GM23338 (cell line): ENCODE measurements at regions not wholly inside any gene's neighbourhood (a gene's known extent, or its start where the extent isn't known, plus 50 kb on each side); places are given as distances from the start of the nearest gene placed in this dataset.

Experiments
- ATAC-seq: fragments of 200-7000 bp; cut with Tn5 transposase; 3 replicates; pipeline ENCODE4 v1.9.1; 2020
- DNase-seq: peaks from one replicate; pipeline ENCODE4 v3.0.0-alpha.2; 2015; ENCODE audit warnings: low spot score
- H2AFZ ChIP-seq: fragments of 200-600 bp; sonication (generic); 2 replicates; pipeline ENCODE4 v1.8.0; 2016; ENCODE audit warnings: antibody characterized with exemption, mild to moderate bottlenecking, moderate library complexity
- H3F3A ChIP-seq: fragments of 200-600 bp; sonication (generic); replicated peaks from 2 replicates; pipeline ENCODE4 v1.8.0; 2017; ENCODE audit warnings: antibody characterized with exemption, mixed run types, low read depth
- H3K27ac ChIP-seq: fragments of 200-600 bp; sonication (generic); 2 replicates; pipeline ENCODE4 v1.6.1; 2016; ENCODE audit warnings: low read depth
- H3K27me3 ChIP-seq: fragments of 200-600 bp; sonication (generic); 2 replicates; pipeline ENCODE4 v1.8.0; 2016; ENCODE audit warnings: mild to moderate bottlenecking, mixed run types, moderate library complexity; ENCODE audit not compliant: insufficient read depth
- H3K36me3 ChIP-seq: fragments of 200-600 bp; sonication (generic); 2 replicates; pipeline ENCODE4 v1.8.0; 2016; ENCODE audit warnings: mild to moderate bottlenecking; ENCODE audit not compliant: insufficient read depth
- H3K4me1 ChIP-seq: fragments of 200-600 bp; sonication (generic); 2 replicates; pipeline ENCODE4 v1.8.0; 2016; ENCODE audit warnings: mild to moderate bottlenecking, moderate library complexity; ENCODE audit not compliant: insufficient read depth
- H3K4me2 ChIP-seq: fragments of 200-600 bp; sonication (generic); 2 replicates; pipeline ENCODE4 v1.7.1; 2017; ENCODE audit warnings: mixed run types
- H3K4me3 ChIP-seq: fragments of 200-600 bp; sonication (generic); 2 replicates; pipeline ENCODE4 v1.6.1; 2016; ENCODE audit warnings: mixed run types
- H3K79me2 ChIP-seq: fragments of 200-600 bp; sonication (generic); replicated peaks from 2 replicates; pipeline ENCODE4 v1.8.0; 2017; ENCODE audit warnings: mild to moderate bottlenecking; ENCODE audit not compliant: insufficient read depth
- H3K9me2 ChIP-seq: fragments of 200-600 bp; sonication (generic); 2 replicates; pipeline ENCODE4 v1.8.0; 2017; ENCODE audit not compliant: insufficient read depth
- H4K20me1 ChIP-seq: fragments of 200-600 bp; sonication (generic); replicated peaks from 2 replicates; pipeline ENCODE4 v1.8.0; 2017; ENCODE audit warnings: mild to moderate bottlenecking; ENCODE audit not compliant: insufficient read depth
- H3K27ac Mint-ChIP-seq: 2 replicates; pipeline ENCODE4 v1.8.0; 2020; ENCODE audit warnings: inconsistent platforms, mild to moderate bottlenecking, moderate library complexity, mixed read lengths
- H3K27me3 Mint-ChIP-seq: 3 replicates; pipeline ENCODE4 v1.8.0; 2022; ENCODE audit warnings: low read depth, mild to moderate bottlenecking, moderate library complexity, mixed read lengths, inconsistent platforms; ENCODE audit not compliant: insufficient read depth, poor library complexity
- H3K36me3 Mint-ChIP-seq: 3 replicates; pipeline ENCODE4 v1.8.0; 2021; ENCODE audit warnings: low read depth, mild to moderate bottlenecking, inconsistent platforms, moderate library complexity, mixed read lengths
- H3K4me1 Mint-ChIP-seq: 3 replicates; pipeline ENCODE4 v1.8.0; 2020; ENCODE audit warnings: mild to moderate bottlenecking, inconsistent platforms, mixed read lengths
- H3K4me3 Mint-ChIP-seq: 3 replicates; pipeline ENCODE4 v1.8.0; 2021; ENCODE audit warnings: moderate library complexity, mild to moderate bottlenecking, inconsistent platforms, mixed read lengths
- H3K9me3 Mint-ChIP-seq: 3 replicates; pipeline ENCODE4 v1.8.0; 2020; ENCODE audit warnings: moderate library complexity, mild to moderate bottlenecking, inconsistent platforms, mixed read lengths
- CREB1 ChIP-seq: fragments of 250-450 bp; sonication (Bioruptor Pico); IDR thresholded peaks from 2 replicates; pipeline ENCODE4 v1.5.0; 2020; ENCODE audit warnings: low read depth, mild to moderate bottlenecking, moderate library complexity
- JUNB ChIP-seq: IDR thresholded peaks from one replicate; pipeline ENCODE4 v1.6.1; 2016; ENCODE audit warnings: antibody characterized with exemption; ENCODE audit not compliant: unreplicated experiment
- NANOG ChIP-seq: IDR thresholded peaks from 2 replicates; pipeline ENCODE4 v1.6.1; 2016; ENCODE audit warnings: antibody characterized with exemption, borderline replicate concordance
- POLR2AphosphoS5 ChIP-seq: IDR thresholded peaks from 2 replicates; pipeline ENCODE4 v1.6.1; 2016; ENCODE audit warnings: antibody characterized with exemption, low read depth
- ZNF114 ChIP-seq: fragments of 250-450 bp; sonication (Bioruptor Pico); IDR thresholded peaks from 2 replicates; pipeline ENCODE4 v1.5.0; 2020; ENCODE audit warnings: mild to moderate bottlenecking, moderate library complexity
- TF ChIP-seq, protein P1 (sequence below): IDR thresholded peaks from one replicate; pipeline ENCODE4 v1.6.1; 2018; ENCODE audit warnings: antibody characterized with exemption; ENCODE audit not compliant: unreplicated experiment
- TF ChIP-seq, protein P2 (sequence below): fragments of 250-450 bp; sonication (Bioruptor Pico); IDR thresholded peaks from 2 replicates; pipeline ENCODE4 v1.5.0; 2020; ENCODE audit warnings: mild to moderate bottlenecking, moderate library complexity
- TF ChIP-seq, protein P3 (sequence below), 2 experiments: fragments of 200-600 bp in 1 of 2; sonication (generic) in 1 of 2; conservative IDR thresholded peaks; 2 replicates each; pipeline versions ENCODE4 v1.5.1 to v1.6.1; 2016 to 2017; ENCODE audit warnings: antibody characterized with exemption in 2 of 2, low read depth in 2 of 2, mild to moderate bottlenecking in 2 of 2, moderate library complexity in 1 of 2
- TF ChIP-seq, protein P4 (sequence below): IDR thresholded peaks from 2 replicates; pipeline ENCODE4 v1.6.1; 2016; ENCODE audit warnings: antibody characterized with exemption

- TF ChIP-seq, protein P1, sequence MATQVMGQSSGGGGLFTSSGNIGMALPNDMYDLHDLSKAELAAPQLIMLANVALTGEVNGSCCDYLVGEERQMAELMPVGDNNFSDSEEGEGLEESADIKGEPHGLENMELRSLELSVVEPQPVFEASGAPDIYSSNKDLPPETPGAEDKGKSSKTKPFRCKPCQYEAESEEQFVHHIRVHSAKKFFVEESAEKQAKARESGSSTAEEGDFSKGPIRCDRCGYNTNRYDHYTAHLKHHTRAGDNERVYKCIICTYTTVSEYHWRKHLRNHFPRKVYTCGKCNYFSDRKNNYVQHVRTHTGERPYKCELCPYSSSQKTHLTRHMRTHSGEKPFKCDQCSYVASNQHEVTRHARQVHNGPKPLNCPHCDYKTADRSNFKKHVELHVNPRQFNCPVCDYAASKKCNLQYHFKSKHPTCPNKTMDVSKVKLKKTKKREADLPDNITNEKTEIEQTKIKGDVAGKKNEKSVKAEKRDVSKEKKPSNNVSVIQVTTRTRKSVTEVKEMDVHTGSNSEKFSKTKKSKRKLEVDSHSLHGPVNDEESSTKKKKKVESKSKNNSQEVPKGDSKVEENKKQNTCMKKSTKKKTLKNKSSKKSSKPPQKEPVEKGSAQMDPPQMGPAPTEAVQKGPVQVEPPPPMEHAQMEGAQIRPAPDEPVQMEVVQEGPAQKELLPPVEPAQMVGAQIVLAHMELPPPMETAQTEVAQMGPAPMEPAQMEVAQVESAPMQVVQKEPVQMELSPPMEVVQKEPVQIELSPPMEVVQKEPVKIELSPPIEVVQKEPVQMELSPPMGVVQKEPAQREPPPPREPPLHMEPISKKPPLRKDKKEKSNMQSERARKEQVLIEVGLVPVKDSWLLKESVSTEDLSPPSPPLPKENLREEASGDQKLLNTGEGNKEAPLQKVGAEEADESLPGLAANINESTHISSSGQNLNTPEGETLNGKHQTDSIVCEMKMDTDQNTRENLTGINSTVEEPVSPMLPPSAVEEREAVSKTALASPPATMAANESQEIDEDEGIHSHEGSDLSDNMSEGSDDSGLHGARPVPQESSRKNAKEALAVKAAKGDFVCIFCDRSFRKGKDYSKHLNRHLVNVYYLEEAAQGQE: no peak
- no peak for TF ChIP-seq NANOG
Observed at GRCh38 chr18:61047794-61048193, 285.4 kb upstream of the CDH20 start (continued).

GRCh38 chr18:61057443-61057842 lies 275.8 kb upstream of the CDH20 start:
- no peaks in the 10 kb centered on the region for H3K27me3 Mint-ChIP-seq
- peaks cover 3% of the 10 kb centered on the region for H3K4me1 ChIP-seq
- H3K27me3 ChIP-seq: no peaks in the 10 kb centered on the region
- peaks cover 7% of the 10 kb centered on the region; the same call in 2 of the 3 replicates for H3K4me1 Mint-ChIP-seq
- no peak overlapping the region for H3K27ac Mint-ChIP-seq
- H4K20me1 ChIP-seq: no peaks in the 10 kb centered on the region
- H3K36me3 ChIP-seq: no peaks in the 10 kb centered on the region
- H3K79me2 ChIP-seq: no peaks in the 10 kb centered on the region
- H3K4me2 ChIP-seq: no peak overlapping the region
- no peaks in the 10 kb centered on the region for H3F3A ChIP-seq
- H2AFZ ChIP-seq: no peak overlapping the region
- H3K9me2 ChIP-seq: no peaks in the 10 kb centered on the region
- ATAC-seq (no peak), DNase-seq (no peak)
- peaks cover 2% of the 10 kb centered on the region; the same call in 1 of the 3 replicates for H3K36me3 Mint-ChIP-seq
- H3K9me3 Mint-ChIP-seq: peaks cover 4% of the 10 kb centered on the region; the same call in 2 of the 3 replicates
- H3K4me3 Mint-ChIP-seq: no peak overlapping the region
- no peak for TF ChIP-seq POLR2AphosphoS5
- TF ChIP-seq JUNB: no peak
- TF ChIP-seq, protein P1: no peak
- TF ChIP-seq ZNF114 (CRISPR knock-in tag): no peak
- TF ChIP-seq, protein P2, sequence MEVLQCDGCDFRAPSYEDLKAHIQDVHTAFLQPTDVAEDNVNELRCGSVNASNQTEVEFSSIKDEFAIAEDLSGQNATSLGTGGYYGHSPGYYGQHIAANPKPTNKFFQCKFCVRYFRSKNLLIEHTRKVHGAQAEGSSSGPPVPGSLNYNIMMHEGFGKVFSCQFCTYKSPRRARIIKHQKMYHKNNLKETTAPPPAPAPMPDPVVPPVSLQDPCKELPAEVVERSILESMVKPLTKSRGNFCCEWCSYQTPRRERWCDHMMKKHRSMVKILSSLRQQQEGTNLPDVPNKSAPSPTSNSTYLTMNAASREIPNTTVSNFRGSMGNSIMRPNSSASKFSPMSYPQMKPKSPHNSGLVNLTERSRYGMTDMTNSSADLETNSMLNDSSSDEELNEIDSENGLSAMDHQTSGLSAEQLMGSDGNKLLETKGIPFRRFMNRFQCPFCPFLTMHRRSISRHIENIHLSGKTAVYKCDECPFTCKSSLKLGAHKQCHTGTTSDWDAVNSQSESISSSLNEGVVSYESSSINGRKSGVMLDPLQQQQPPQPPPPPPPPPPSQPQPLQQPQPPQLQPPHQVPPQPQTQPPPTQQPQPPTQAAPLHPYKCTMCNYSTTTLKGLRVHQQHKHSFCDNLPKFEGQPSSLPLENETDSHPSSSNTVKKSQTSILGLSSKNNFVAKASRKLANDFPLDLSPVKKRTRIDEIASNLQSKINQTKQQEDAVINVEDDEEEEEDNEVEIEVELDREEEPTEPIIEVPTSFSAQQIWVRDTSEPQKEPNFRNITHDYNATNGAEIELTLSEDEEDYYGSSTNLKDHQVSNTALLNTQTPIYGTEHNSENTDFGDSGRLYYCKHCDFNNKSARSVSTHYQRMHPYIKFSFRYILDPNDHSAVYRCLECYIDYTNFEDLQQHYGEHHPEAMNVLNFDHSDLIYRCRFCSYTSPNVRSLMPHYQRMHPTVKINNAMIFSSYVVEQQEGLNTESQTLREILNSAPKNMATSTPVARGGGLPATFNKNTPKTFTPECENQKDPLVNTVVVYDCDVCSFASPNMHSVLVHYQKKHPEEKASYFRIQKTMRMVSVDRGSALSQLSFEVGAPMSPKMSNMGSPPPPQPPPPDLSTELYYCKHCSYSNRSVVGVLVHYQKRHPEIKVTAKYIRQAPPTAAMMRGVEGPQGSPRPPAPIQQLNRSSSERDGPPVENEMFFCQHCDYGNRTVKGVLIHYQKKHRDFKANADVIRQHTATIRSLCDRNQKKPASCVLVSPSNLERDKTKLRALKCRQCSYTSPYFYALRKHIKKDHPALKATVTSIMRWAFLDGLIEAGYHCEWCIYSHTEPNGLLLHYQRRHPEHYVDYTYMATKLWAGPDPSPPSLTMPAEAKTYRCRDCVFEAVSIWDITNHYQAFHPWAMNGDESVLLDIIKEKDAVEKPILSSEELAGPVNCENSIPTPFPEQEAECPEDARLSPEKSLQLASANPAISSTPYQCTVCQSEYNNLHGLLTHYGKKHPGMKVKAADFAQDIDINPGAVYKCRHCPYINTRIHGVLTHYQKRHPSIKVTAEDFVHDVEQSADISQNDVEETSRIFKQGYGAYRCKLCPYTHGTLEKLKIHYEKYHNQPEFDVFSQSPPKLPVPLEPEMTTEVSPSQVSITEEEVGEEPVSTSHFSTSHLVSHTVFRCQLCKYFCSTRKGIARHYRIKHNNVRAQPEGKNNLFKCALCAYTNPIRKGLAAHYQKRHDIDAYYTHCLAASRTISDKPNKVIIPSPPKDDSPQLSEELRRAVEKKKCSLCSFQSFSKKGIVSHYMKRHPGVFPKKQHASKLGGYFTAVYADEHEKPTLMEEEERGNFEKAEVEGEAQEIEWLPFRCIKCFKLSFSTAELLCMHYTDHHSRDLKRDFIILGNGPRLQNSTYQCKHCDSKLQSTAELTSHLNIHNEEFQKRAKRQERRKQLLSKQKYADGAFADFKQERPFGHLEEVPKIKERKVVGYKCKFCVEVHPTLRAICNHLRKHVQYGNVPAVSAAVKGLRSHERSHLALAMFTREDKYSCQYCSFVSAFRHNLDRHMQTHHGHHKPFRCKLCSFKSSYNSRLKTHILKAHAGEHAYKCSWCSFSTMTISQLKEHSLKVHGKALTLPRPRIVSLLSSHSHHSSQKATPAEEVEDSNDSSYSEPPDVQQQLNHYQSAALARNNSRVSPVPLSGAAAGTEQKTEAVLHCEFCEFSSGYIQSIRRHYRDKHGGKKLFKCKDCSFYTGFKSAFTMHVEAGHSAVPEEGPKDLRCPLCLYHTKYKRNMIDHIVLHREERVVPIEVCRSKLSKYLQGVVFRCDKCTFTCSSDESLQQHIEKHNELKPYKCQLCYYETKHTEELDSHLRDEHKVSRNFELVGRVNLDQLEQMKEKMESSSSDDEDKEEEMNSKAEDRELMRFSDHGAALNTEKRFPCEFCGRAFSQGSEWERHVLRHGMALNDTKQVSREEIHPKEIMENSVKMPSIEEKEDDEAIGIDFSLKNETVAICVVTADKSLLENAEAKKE: no peak
- no peak for TF ChIP-seq NANOG
- TF ChIP-seq, protein P3, sequence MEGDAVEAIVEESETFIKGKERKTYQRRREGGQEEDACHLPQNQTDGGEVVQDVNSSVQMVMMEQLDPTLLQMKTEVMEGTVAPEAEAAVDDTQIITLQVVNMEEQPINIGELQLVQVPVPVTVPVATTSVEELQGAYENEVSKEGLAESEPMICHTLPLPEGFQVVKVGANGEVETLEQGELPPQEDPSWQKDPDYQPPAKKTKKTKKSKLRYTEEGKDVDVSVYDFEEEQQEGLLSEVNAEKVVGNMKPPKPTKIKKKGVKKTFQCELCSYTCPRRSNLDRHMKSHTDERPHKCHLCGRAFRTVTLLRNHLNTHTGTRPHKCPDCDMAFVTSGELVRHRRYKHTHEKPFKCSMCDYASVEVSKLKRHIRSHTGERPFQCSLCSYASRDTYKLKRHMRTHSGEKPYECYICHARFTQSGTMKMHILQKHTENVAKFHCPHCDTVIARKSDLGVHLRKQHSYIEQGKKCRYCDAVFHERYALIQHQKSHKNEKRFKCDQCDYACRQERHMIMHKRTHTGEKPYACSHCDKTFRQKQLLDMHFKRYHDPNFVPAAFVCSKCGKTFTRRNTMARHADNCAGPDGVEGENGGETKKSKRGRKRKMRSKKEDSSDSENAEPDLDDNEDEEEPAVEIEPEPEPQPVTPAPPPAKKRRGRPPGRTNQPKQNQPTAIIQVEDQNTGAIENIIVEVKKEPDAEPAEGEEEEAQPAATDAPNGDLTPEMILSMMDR (conservative IDR thresholded peaks at IDR 0.05; ENCODE audit: low read depth in 2 of 2): no peak
- no peak for TF ChIP-seq CREB1 (CRISPR knock-in tag)
- TF ChIP-seq, protein P4, sequence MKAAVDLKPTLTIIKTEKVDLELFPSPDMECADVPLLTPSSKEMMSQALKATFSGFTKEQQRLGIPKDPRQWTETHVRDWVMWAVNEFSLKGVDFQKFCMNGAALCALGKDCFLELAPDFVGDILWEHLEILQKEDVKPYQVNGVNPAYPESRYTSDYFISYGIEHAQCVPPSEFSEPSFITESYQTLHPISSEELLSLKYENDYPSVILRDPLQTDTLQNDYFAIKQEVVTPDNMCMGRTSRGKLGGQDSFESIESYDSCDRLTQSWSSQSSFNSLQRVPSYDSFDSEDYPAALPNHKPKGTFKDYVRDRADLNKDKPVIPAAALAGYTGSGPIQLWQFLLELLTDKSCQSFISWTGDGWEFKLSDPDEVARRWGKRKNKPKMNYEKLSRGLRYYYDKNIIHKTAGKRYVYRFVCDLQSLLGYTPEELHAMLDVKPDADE: no peak
- no peak overlapping the region for H3K4me3 ChIP-seq
- H3K27ac ChIP-seq: no peak overlapping the region
